T-helper 2 cell treated with Interferon-gamma antibody and Interleukin-4, amounts not matched to agents 5 μg/mL and 100 μg/mL, for 36 hours (primary cell): ENCODE measurements at regions not wholly inside any gene's neighbourhood (a gene's known extent, or its start where the extent isn't known, plus 50 kb on each side); places are given as distances from the start of the nearest gene placed in this dataset.

ENCODE experiments used
- DNase-seq: peaks from one replicate; pipeline ENCODE4 v3.0.0; 2021; ENCODE audit warnings: low spot score
- H3K27ac Mint-ChIP-seq: one replicate; pipeline ENCODE4 v1.8.0; 2021; ENCODE audit warnings: mild to moderate bottlenecking, mixed read lengths
- H3K27me3 Mint-ChIP-seq: one replicate; pipeline ENCODE4 v1.8.0; 2021; ENCODE audit warnings: low read depth, mixed read lengths
- H3K36me3 Mint-ChIP-seq: one replicate; pipeline ENCODE4 v1.8.0; 2021; ENCODE audit warnings: low read depth, mixed read lengths
- H3K4me1 Mint-ChIP-seq: one replicate; pipeline ENCODE4 v1.8.0; 2021; ENCODE audit warnings: low read depth, mixed read lengths
- H3K4me3 Mint-ChIP-seq: one replicate; pipeline ENCODE4 v1.8.0; 2022; ENCODE audit warnings: mild to moderate bottlenecking, moderate library complexity, mixed read lengths
- H3K9me3 Mint-ChIP-seq: one replicate; pipeline ENCODE4 v1.8.0; 2021; ENCODE audit warnings: mixed read lengths

GRCh38 chr6:55666037-55666436, 87.0 kb upstream of the HMGCLL1 start:
- Mint-ChIP-seq H3K36me3 (no peaks in the 10 kb centered on the region), H3K27ac (no peak overlapping the region), H3K9me3 (peaks cover 30% of the 10 kb centered on the region), H3K4me3 (no peak overlapping the region), H3K4me1 (no peaks in the 10 kb centered on the region), H3K27me3 (no peaks in the 10 kb centered on the region)
- DNase-seq: no peak

- DNase-seq: no peak
- no peaks in the 10 kb centered on the region for H3K36me3 Mint-ChIP-seq
- no peaks in the 10 kb centered on the region for H3K27me3 Mint-ChIP-seq
- no peak overlapping the region for H3K27ac Mint-ChIP-seq
- no peaks in the 10 kb centered on the region for H3K4me1 Mint-ChIP-seq
- peaks cover 36% of the 10 kb centered on the region for H3K9me3 Mint-ChIP-seq
- no peak overlapping the region for H3K4me3 Mint-ChIP-seq
Observed at GRCh38 chr6:55664591-55665587, 85.9 kb upstream of the HMGCLL1 start.

- H3K9me3 Mint-ChIP-seq: peaks cover 32% of the 10 kb centered on the region
- H3K4me1 Mint-ChIP-seq: no peaks in the 10 kb centered on the region
- no peaks in the 10 kb centered on the region for H3K36me3 Mint-ChIP-seq
- no peak overlapping the region for H3K27ac Mint-ChIP-seq
- no peaks in the 10 kb centered on the region for H3K27me3 Mint-ChIP-seq
- H3K4me3 Mint-ChIP-seq: no peak overlapping the region
- no peak for DNase-seq
Observed at GRCh38 chr6:55663914-55664313, 84.9 kb upstream of the HMGCLL1 start.

- H3K36me3 Mint-ChIP-seq: no peaks in the 10 kb centered on the region
- no peaks in the 10 kb centered on the region for H3K4me1 Mint-ChIP-seq
- H3K27ac Mint-ChIP-seq: no peak overlapping the region
- no peak overlapping the region for H3K4me3 Mint-ChIP-seq
- DNase-seq: no peak
- H3K9me3 Mint-ChIP-seq: peaks cover 52% of the 10 kb centered on the region
- no peaks in the 10 kb centered on the region for H3K27me3 Mint-ChIP-seq
Observed at GRCh38 chr6:55659304-55659703, 80.3 kb upstream of the HMGCLL1 start.

- Mint-ChIP-seq H3K9me3 (peaks cover 23% of the 10 kb centered on the region), H3K27ac (no peak overlapping the region), H3K27me3 (no peaks in the 10 kb centered on the region), H3K4me3 (no peak overlapping the region), H3K4me1 (no peaks in the 10 kb centered on the region), H3K36me3 (no peaks in the 10 kb centered on the region)
- DNase-seq: no peak
Observed at GRCh38 chr6:55654445-55654844, 75.5 kb upstream of the HMGCLL1 start.

GRCh38 chr6:55652429-55652828, 73.4 kb upstream of the HMGCLL1 start:
- Mint-ChIP-seq H3K27ac (no peak overlapping the region), H3K4me1 (no peaks in the 10 kb centered on the region), H3K27me3 (no peaks in the 10 kb centered on the region), H3K36me3 (no peaks in the 10 kb centered on the region), H3K4me3 (no peak overlapping the region), H3K9me3 (peaks cover 21% of the 10 kb centered on the region)
- no peak for DNase-seq

GRCh38 chr6:55651015-55651414, 72.0 kb upstream of the HMGCLL1 start:
- no peaks in the 10 kb centered on the region for H3K27me3 Mint-ChIP-seq
- no peak overlapping the region for H3K4me3 Mint-ChIP-seq
- no peak overlapping the region for H3K27ac Mint-ChIP-seq

GRCh38 chr6:55643861-55644260, 64.9 kb upstream of the HMGCLL1 start:
- no peak for DNase-seq
- H3K27ac Mint-ChIP-seq: no peak overlapping the region
- no peaks in the 10 kb centered on the region for H3K4me1 Mint-ChIP-seq
- no peaks in the 10 kb centered on the region for H3K36me3 Mint-ChIP-seq
- H3K4me3 Mint-ChIP-seq: no peak overlapping the region
- H3K9me3 Mint-ChIP-seq: peaks cover 39% of the 10 kb centered on the region
- no peaks in the 10 kb centered on the region for H3K27me3 Mint-ChIP-seq

More at GRCh38 chr6:55651015-55651414, 72.0 kb upstream of the HMGCLL1 start:
- no peak for DNase-seq
- no peaks in the 10 kb centered on the region for H3K4me1 Mint-ChIP-seq
- no peaks in the 10 kb centered on the region for H3K36me3 Mint-ChIP-seq
- peaks cover 31% of the 10 kb centered on the region for H3K9me3 Mint-ChIP-seq

GRCh38 chr6:55642366-55642765, 63.4 kb upstream of the HMGCLL1 start:
- DNase-seq: no peak
- no peak overlapping the region for H3K27ac Mint-ChIP-seq
- H3K4me3 Mint-ChIP-seq: no peak overlapping the region
- peaks cover 38% of the 10 kb centered on the region for H3K9me3 Mint-ChIP-seq
- no peaks in the 10 kb centered on the region for H3K4me1 Mint-ChIP-seq
- no peaks in the 10 kb centered on the region for H3K27me3 Mint-ChIP-seq
- no peaks in the 10 kb centered on the region for H3K36me3 Mint-ChIP-seq

- H3K4me1 Mint-ChIP-seq: no peaks in the 10 kb centered on the region
- no peaks in the 10 kb centered on the region for H3K27me3 Mint-ChIP-seq
- no peak overlapping the region for H3K4me3 Mint-ChIP-seq
- DNase-seq: no peak
- no peak overlapping the region for H3K27ac Mint-ChIP-seq
- no peaks in the 10 kb centered on the region for H3K9me3 Mint-ChIP-seq
- H3K36me3 Mint-ChIP-seq: no peaks in the 10 kb centered on the region
Observed at GRCh38 chr6:55636406-55637102, 57.6 kb upstream of the HMGCLL1 start.

GRCh38 chr6:55633471-55633870, 54.5 kb upstream of the HMGCLL1 start:
- no peak overlapping the region for H3K27ac Mint-ChIP-seq
- H3K36me3 Mint-ChIP-seq: no peaks in the 10 kb centered on the region
- H3K27me3 Mint-ChIP-seq: no peaks in the 10 kb centered on the region
- DNase-seq: no peak
- H3K9me3 Mint-ChIP-seq: no peaks in the 10 kb centered on the region
- H3K4me1 Mint-ChIP-seq: no peaks in the 10 kb centered on the region
- H3K4me3 Mint-ChIP-seq: no peak overlapping the region

- no peak for DNase-seq
- Mint-ChIP-seq H3K4me3 (no peak overlapping the region), H3K4me1 (no peaks in the 10 kb centered on the region), H3K9me3 (no peaks in the 10 kb centered on the region), H3K27ac (no peak overlapping the region), H3K36me3 (no peaks in the 10 kb centered on the region), H3K27me3 (no peaks in the 10 kb centered on the region)
Observed at GRCh38 chr6:55632953-55633352, 54.0 kb upstream of the HMGCLL1 start.
